CD14-positive monocyte (primary cell): ENCODE measurements at regions not wholly inside any gene's neighbourhood (a gene's known extent, or its start where the extent isn't known, plus 50 kb on each side); places are given as distances from the start of the nearest gene placed in this dataset.

Experiments
- DNase-seq, 3 donors: peaks; one replicate each; pipeline ENCODE4 v3.0.0-alpha.2; 2011 to 2022
- H2AFZ ChIP-seq: 2 replicates; pipeline ENCODE4 v1.6.0; 2012; ENCODE audit warnings: mild to moderate bottlenecking, low read depth, low read length, inconsistent platforms; ENCODE audit not compliant: insufficient read depth, poor library complexity, severe bottlenecking
- H3K27ac ChIP-seq, 2 donors: 1 replicate in 1 of 2; 2 replicates in 1 of 2; pipeline ENCODE4 v1.5.1; 2012 to 2013; ENCODE audit warnings: low read length in 2 of 2, control low read depth in 1 of 2, inconsistent platforms in 1 of 2, low read depth in 1 of 2, mild to moderate bottlenecking in 1 of 2
- H3K27me3 ChIP-seq, 2 donors: one replicate each; pipeline versions ENCODE4 v1.6.0 to v1.6.1; 2011 to 2013; ENCODE audit warnings: low read length in 2 of 2; ENCODE audit not compliant: control insufficient read depth in 2 of 2, insufficient read depth in 2 of 2
- H3K36me3 ChIP-seq, 2 donors: replicated peaks in 1 of 2; 1 replicate in 1 of 2; 2 replicates in 1 of 2; pipeline versions ENCODE4 v1.5.1 to v1.6.1; 2012 to 2013; ENCODE audit warnings: low read length in 2 of 2, control low read depth in 1 of 2, inconsistent platforms in 1 of 2, mild to moderate bottlenecking in 1 of 2; ENCODE audit not compliant: insufficient read depth in 2 of 2, control insufficient read depth in 1 of 2
- H3K4me1 ChIP-seq, 2 donors: 1 replicate in 1 of 2; 2 replicates in 1 of 2; pipeline versions ENCODE4 v1.5.1 to v1.6.1; 2012 to 2013; ENCODE audit warnings: low read length in 2 of 2, control low read depth in 1 of 2, inconsistent platforms in 1 of 2, mild to moderate bottlenecking in 1 of 2, moderate library complexity in 1 of 2; ENCODE audit not compliant: insufficient read depth in 2 of 2, control insufficient read depth in 1 of 2
- H3K4me2 ChIP-seq: replicated peaks from 2 replicates; pipeline ENCODE3; 2012; ENCODE audit warnings: low read length, moderate library complexity, mild to moderate bottlenecking; ENCODE audit not compliant: poor library complexity, severe bottlenecking; ENCODE audit errors: extremely low read depth
- H3K4me3 ChIP-seq, 3 experiments: fragments of 200-600 bp in 1 of 3; sonication (generic) in 1 of 3; replicated peaks in 1 of 3; 1 replicate in 2 of 3; 2 replicates in 1 of 3; pipeline ENCODE4 v1.5.1; 2011 to 2013; ENCODE audit warnings: low read length in 3 of 3, mild to moderate bottlenecking in 3 of 3, control low read depth in 2 of 3, low read depth in 2 of 3, inconsistent platforms in 1 of 3, moderate library complexity in 1 of 3
- H3K79me2 ChIP-seq: 2 replicates; pipeline ENCODE4 v1.6.0; 2012; ENCODE audit warnings: mild to moderate bottlenecking, control low read depth, inconsistent platforms, low read length, moderate library complexity; ENCODE audit not compliant: insufficient read depth
- H3K9ac ChIP-seq: 2 replicates; pipeline ENCODE4 v1.6.0; 2017; ENCODE audit warnings: low read length, mild to moderate bottlenecking; ENCODE audit not compliant: insufficient read depth, poor library complexity, severe bottlenecking
- H3K9me3 ChIP-seq, 2 donors: replicated peaks in 1 of 2; 1 replicate in 1 of 2; 2 replicates in 1 of 2; pipeline versions ENCODE4 v1.5.1 to v1.6.1; 2012 to 2013; ENCODE audit warnings: low read length in 2 of 2, control low read depth in 1 of 2; ENCODE audit not compliant: control insufficient read depth in 1 of 2, insufficient read depth in 1 of 2
- H4K20me1 ChIP-seq: 2 replicates; pipeline ENCODE4 v1.6.0; 2012; ENCODE audit warnings: mild to moderate bottlenecking, low read length, control low read depth, moderate library complexity; ENCODE audit not compliant: insufficient read depth
- H3K27ac Mint-ChIP-seq, 7 donors: one replicate each; pipeline ENCODE4 v1.8.0; 2020; ENCODE audit warnings: mild to moderate bottlenecking in 7 of 7, mixed read lengths in 7 of 7, moderate library complexity in 6 of 7, inconsistent platforms in 2 of 7
- H3K27me3 Mint-ChIP-seq, 3 donors: one replicate each; pipeline ENCODE4 v1.8.0; 2021 to 2022; ENCODE audit warnings: low read depth in 3 of 3, mild to moderate bottlenecking in 3 of 3, mixed read lengths in 3 of 3, moderate library complexity in 3 of 3, inconsistent platforms in 1 of 3
- H3K36me3 Mint-ChIP-seq, 2 donors: one replicate each; pipeline ENCODE4 v1.8.0; 2020; ENCODE audit warnings: mixed read lengths in 2 of 2, inconsistent platforms in 1 of 2, mild to moderate bottlenecking in 1 of 2
- H3K4me1 Mint-ChIP-seq: one replicate; pipeline ENCODE4 v1.8.0; 2020; ENCODE audit warnings: mild to moderate bottlenecking, mixed read lengths
- H3K4me3 Mint-ChIP-seq, 2 donors: one replicate each; pipeline ENCODE4 v1.8.0; 2020; ENCODE audit warnings: mild to moderate bottlenecking in 2 of 2, mixed read lengths in 2 of 2, moderate library complexity in 1 of 2
- H3K9me3 Mint-ChIP-seq, 7 donors: one replicate each; pipeline ENCODE4 v1.8.0; 2020 to 2022; ENCODE audit warnings: mixed read lengths in 7 of 7, mild to moderate bottlenecking in 6 of 7, moderate library complexity in 6 of 7, inconsistent platforms in 2 of 7
- WGBS: methylation state at CpG from one replicate; pipeline ENCODE4 v1.1.5; 2013; ENCODE audit warnings: missing lambda C conversion rate; ENCODE audit not compliant: insufficient coverage; 5-methylcytosine and 5-hydroxymethylcytosine counted together
- intact Hi-C, 2 donors: fragments of 100-400 bp; cut with micrococcal nuclease; formaldehyde crosslinking; loops; one replicate each; pipeline versions ENCODE4 v1.15.0 to v1.15.1; 2023
- TF ChIP-seq, protein P1 (sequence below): fragments of 200-600 bp; IDR thresholded peaks from one replicate; pipeline ENCODE4 v1.8.0; 2022; ENCODE audit warnings: antibody characterized with exemption, mild to moderate bottlenecking

GRCh38 chr14:98593361-98593761 is 678.6 kb downstream of the BCL11B start:
- TF ChIP-seq, protein P1, sequence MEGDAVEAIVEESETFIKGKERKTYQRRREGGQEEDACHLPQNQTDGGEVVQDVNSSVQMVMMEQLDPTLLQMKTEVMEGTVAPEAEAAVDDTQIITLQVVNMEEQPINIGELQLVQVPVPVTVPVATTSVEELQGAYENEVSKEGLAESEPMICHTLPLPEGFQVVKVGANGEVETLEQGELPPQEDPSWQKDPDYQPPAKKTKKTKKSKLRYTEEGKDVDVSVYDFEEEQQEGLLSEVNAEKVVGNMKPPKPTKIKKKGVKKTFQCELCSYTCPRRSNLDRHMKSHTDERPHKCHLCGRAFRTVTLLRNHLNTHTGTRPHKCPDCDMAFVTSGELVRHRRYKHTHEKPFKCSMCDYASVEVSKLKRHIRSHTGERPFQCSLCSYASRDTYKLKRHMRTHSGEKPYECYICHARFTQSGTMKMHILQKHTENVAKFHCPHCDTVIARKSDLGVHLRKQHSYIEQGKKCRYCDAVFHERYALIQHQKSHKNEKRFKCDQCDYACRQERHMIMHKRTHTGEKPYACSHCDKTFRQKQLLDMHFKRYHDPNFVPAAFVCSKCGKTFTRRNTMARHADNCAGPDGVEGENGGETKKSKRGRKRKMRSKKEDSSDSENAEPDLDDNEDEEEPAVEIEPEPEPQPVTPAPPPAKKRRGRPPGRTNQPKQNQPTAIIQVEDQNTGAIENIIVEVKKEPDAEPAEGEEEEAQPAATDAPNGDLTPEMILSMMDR, result no peak
- Mint-ChIP-seq H3K4me3 (no peak overlapping the region), H3K36me3 (no peaks in the 10 kb centered on the region), H3K27ac (no peak overlapping the region), H3K9me3 (peaks cover 13 to 30% (median 27%) of the 10 kb centered on the region in 7 donors), H3K27me3 (no peaks in the 10 kb centered on the region), H3K4me1 (no peaks in the 10 kb centered on the region)
- intact Hi-C loops, result no loop called here
- Histone ChIP-seq H3K9ac (no peak overlapping the region), H3K27ac (no peak overlapping the region), H4K20me1 (no peaks in the 10 kb centered on the region), H3K27me3 (no peaks in the 10 kb centered on the region), H3K79me2 (no peaks in the 10 kb centered on the region), H3K4me3 (no peak overlapping the region), H2AFZ (no peak overlapping the region), H3K4me1 (no peaks in the 10 kb centered on the region), H3K9me3 (peaks cover 13 to 29% of the 10 kb centered on the region in 2 donors), H3K4me2 (no peak overlapping the region), H3K36me3 (no peaks in the 10 kb centered on the region)
- no peak for DNase-seq
- WGBS, result 86% methylated on average over 7 of the region's 8 CpGs

- DNase-seq, result no peak
- Histone ChIP-seq H4K20me1 (no peaks in the 10 kb centered on the region), H3K9ac (no peak overlapping the region), H3K36me3 (no peaks in the 10 kb centered on the region), H3K79me2 (no peaks in the 10 kb centered on the region), H3K4me1 (no peaks in the 10 kb centered on the region), H3K9me3 (peaks cover 19 to 37% of the 10 kb centered on the region in 2 donors), H3K27me3 (no peaks in the 10 kb centered on the region), H3K4me2 (no peak overlapping the region), H2AFZ (no peak overlapping the region), H3K27ac (no peak overlapping the region), H3K4me3 (no peak overlapping the region)
- no peak overlapping the region for H3K4me3 Mint-ChIP-seq
- intact Hi-C loops, result no loop called here
- H3K9me3 Mint-ChIP-seq, result peaks cover 13 to 33% (median 27%) of the 10 kb centered on the region in 7 donors
- no peaks in the 10 kb centered on the region for H3K4me1 Mint-ChIP-seq
- H3K36me3 Mint-ChIP-seq, result no peaks in the 10 kb centered on the region
- H3K27me3 Mint-ChIP-seq, result no peaks in the 10 kb centered on the region
- H3K27ac Mint-ChIP-seq, result no peak overlapping the region
- WGBS, result 86% methylated on average over 2 of the region's 5 CpGs
- TF ChIP-seq, protein P1, result no peak
Observed at GRCh38 chr14:98594156-98594555, 677.8 kb downstream of the BCL11B start.
